ENCODE measurements at regions not wholly inside any gene's neighbourhood (a gene's known extent, or its start where the extent isn't known, plus 50 kb on each side); places are given as distances from the start of the nearest gene placed in this dataset.
A peak's percentile ranks its signal among the peaks of the same experiment; 100 is the strongest.

GRCh38 chr12:43169115-43169681 is 382.8 kb downstream of the ADAMTS20 start:
- DNase-seq, result no peak

GRCh38 chr12:43167691-43168090 is 384.3 kb downstream of the ADAMTS20 start:
- DNase-seq, result no peak

DNA sequence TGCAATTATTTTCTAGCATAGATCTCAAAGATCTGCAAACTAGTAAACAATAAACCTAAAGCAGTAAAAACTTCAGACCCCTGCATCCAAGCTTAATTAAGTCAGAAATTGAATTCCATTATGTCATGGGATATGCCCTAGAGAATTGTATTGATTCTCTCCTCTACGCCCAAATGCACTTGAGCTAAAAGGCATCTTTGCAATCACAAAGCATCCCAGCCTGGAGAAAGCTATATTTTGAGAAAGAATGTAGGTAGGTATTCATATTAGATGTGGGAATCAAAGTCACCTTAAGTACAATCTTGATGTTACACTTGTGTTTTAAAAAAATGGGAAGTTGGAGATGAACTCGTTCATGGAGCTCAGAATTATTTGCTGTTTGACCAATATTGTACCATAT is 386.7 kb downstream of the ADAMTS20 start:
- DNase-seq, result no peak

DNA sequence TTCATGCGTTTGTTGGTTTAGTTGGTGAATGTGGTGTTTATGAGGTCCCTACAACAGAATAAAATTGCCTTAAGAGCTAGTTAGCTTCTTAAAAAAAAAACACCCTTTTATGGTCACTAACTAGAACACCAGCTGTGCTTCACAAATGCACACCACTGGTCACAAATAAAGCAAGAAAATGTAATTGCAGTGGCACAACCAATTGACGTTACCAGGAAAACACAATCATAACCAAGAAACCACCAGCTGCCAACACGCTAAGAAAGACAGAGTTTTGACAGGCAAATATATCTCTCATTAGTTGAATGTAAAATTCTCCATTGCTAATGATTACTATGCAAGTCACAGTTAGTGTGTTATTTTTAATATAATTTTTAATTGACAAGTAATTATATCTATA is 389.9 kb downstream of the ADAMTS20 start:
- DNase-seq, result peak; percentile 37 to 42

GRCh38 chr12:43159506-43159905 is 392.5 kb downstream of the ADAMTS20 start:
- no peak for DNase-seq

GRCh38 chr12:43158126-43158525 is 393.9 kb downstream of the ADAMTS20 start:
- DNase-seq, result no peak

DNA sequence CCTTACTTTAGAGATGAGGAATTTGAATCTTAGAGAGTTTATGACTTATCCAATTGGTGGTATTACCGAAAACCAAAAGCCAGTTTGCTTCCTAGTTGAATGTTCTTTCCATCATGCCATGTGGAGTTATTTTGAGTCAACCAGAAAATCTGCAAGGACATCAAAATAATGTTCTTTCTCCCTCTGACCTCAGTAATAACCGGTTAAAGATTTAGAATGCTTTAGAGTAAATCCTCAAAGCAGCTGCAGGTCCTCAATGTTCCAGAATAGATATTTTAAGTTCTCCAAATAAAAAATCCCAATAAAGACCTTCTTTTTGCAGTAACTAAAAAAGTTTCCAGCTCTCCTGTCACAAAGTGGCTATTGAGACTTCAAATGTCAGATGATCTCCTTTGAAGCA is 396.6 kb downstream of the ADAMTS20 start:
- no peak for DNase-seq

DNA sequence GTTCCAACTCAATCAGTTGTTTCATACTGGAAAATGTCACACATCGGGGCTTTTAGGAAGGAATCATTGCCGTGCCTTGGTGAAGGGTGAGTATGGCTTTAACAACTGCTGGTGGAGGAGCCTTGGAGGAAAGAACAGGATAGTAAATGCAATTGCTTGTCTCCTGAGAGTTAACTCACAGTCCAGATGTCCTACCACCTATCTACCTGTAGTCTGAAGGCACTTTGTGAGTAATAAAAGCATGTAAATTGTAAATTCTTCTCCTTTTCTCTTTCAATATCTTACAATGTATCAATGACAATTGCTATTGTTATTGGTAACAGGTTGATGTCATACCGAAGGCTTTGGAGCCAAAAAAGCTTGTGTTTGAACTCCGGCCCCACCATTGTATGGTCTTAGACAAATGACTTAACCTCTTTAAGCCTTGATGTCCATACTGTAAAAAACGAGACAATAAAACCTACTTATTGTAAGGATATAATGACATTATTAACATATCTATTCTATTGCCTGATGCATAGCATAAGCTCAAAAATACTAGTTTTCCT is 397.4 kb downstream of the ADAMTS20 start:
- no peak for DNase-seq

- no peak for DNase-seq
Measured at GRCh38 chr12:43151441-43151981, 400.5 kb downstream of the ADAMTS20 start.

DNA sequence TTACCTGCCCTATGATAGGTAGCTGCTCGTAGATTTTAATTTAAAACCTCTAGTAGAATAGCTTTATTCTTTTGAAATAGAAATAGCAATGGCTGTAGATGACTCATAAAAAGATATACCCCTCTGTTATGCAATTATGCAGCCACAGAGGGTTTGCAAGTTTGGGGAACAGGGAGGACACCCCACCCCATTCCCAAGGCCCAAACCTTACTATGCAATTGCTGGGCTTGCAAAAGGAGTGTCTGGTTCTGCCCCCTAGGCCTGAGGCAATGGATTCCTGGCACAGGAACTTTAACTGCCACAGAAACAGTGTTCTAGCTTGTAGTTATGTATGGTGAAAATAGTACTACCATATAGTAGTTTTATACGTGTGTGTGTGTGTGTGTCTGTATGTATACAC is 403.3 kb downstream of the ADAMTS20 start:
- DNase-seq, result no peak

GRCh38 chr12:43147878-43148277 is 404.1 kb downstream of the ADAMTS20 start:
- no peak for DNase-seq

DNA sequence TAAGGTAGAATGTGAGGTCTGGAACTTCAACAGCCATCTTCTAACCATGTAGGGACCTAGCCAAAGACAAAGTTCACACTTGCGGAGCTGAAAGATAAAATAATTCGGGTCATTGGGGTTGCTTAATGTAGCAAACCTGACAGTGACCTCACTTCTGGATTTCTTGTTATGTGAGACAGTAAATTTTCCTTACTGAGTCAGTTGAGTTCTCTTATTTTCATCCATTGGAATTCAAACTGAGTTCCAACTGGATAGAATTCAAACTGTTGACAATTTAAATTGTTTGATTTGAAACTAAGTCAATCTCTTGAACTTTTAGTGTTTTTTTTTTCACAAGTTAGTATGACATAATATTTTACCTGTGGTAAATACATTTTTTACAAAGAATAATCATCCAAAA is 406.5 kb downstream of the ADAMTS20 start:
- DNase-seq, result no peak

- DNase-seq, result no peak
Measured at GRCh38 chr12:43143278-43143677, 408.7 kb downstream of the ADAMTS20 start.

DNA sequence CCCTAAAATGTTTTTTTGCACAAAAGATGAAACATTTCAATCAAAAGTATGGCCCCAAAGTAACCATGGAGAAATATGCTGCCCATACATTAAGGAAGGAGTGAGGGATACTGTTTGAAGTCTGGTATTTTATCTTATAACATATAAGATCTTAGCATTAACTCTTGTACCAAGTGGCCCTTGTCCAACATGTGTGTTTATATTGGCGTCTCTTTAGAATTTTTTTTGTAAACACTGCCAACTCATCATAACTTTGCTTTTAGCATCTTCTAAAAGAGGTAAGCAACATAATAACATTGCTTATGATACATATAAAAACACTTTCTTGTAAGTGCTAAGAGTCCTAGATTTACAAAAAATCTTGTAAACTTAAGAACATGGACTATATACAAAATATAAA is 419.7 kb downstream of the ADAMTS20 start:
- no peak for DNase-seq

GRCh38 chr12:43131301-43131700 is 420.7 kb downstream of the ADAMTS20 start:
- DNase-seq, result no peak

GRCh38 chr12:43127886-43128549 is 424.0 kb downstream of the ADAMTS20 start:
- DNase-seq, result no peak

DNA sequence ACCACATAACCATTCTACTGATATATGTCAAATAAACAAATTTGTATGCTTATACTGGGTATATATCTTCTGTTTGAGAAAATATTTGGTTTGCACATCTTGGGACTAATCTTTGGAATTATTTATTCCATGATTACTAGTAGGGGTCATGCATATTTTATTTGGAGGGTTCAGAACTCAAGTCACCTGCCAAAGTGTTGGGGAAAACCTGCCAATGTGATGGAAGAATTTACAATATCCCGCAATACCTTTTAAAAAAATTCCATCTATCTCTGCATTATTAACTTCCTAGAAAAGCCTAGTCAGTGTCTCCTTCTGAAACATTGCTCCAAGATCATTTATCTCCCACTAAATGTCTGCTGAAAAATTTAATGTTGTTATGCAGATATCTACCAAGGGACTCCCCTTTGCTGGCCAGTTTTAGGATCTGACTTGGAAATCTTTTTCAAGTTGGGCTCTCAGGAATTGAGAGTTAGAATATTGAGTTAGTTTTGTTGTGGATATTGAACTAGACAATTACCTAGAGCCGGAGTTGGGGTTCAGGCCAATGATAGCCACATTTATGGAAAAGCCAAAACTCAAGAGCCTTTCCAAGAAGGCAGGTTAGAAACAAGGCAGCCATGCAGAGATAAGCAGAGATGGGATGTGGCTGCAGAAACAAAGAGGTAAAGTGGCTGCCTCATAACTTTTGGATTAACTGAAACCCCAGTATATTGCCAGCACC is 425.2 kb downstream of the ADAMTS20 start:
- no peak for DNase-seq

DNA sequence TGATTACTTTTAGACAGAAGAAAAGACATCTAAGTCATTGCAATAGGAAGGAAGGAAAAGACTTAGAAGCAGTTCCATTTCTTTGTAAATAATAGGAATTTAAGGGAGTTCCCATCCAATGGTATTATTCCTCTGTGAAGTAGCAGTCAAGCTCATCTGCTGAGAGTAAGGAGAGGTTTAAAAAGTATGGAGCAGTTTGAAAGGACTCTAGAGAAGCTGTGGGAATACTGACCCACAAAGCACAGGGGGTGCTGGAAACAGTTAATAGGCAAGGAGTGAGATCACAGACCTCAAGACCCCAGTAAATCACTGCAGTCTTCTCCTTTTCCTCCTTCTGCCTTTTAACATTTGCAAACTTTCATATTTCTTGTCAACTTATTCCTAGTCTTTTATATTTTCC is 428.5 kb downstream of the ADAMTS20 start:
- no peak for DNase-seq

- no peak for DNase-seq
Measured at GRCh38 chr12:43120150-43120549, 431.9 kb downstream of the ADAMTS20 start.

GRCh38 chr12:43118881-43119280 is 433.1 kb downstream of the ADAMTS20 start:
- DNase-seq, result no peak

DNA sequence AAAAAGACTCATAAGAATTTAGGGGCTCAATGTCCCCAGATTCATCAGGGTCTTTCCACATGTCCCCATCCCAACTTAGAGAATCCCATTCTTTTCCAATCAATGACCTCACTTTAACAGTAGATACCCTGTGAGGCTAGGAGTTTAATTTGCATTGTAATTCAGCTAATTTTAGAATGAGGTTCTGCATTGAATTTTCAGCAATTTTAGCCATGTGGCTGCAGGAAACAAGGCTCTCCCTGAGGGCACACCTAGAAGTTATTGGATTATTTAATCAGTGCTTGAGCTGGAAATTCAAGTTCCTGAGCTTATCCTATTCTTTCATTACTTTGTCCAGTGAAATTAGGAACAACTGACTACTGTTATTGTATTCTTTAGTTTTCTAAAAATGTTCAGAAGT is 433.8 kb downstream of the ADAMTS20 start:
- no peak for DNase-seq

GRCh38 chr12:43117226-43117930 is 434.6 kb downstream of the ADAMTS20 start:
- no peak for DNase-seq

Measured in NCI-H1930 (cell line).